Fibroblast of pulmonary artery (primary cell): ENCODE measurements at regions not wholly inside any gene's neighbourhood (a gene's known extent, or its start where the extent isn't known, plus 50 kb on each side); places are given as distances from the start of the nearest gene placed in this dataset.
A peak's percentile ranks its signal among the peaks of the same experiment; 100 is the strongest.

Experiments used
- DNase-seq: peaks from one replicate; pipeline ENCODE4 v3.0.0-alpha.2; 2010; ENCODE audit warnings: low read depth
- H3K4me3 ChIP-seq: replicated peaks from 2 replicates; pipeline ENCODE4 v1.5.1; 2011; ENCODE audit warnings: low read depth, mild to moderate bottlenecking, control low read depth, low read length, moderate library complexity
- TF ChIP-seq, protein P1 (sequence below): IDR thresholded peaks from 2 replicates; pipeline ENCODE4 v1.5.1; 2011; ENCODE audit warnings: mild to moderate bottlenecking, control low read depth, low read length, inconsistent platforms; ENCODE audit errors: missing control alignments

DNA sequence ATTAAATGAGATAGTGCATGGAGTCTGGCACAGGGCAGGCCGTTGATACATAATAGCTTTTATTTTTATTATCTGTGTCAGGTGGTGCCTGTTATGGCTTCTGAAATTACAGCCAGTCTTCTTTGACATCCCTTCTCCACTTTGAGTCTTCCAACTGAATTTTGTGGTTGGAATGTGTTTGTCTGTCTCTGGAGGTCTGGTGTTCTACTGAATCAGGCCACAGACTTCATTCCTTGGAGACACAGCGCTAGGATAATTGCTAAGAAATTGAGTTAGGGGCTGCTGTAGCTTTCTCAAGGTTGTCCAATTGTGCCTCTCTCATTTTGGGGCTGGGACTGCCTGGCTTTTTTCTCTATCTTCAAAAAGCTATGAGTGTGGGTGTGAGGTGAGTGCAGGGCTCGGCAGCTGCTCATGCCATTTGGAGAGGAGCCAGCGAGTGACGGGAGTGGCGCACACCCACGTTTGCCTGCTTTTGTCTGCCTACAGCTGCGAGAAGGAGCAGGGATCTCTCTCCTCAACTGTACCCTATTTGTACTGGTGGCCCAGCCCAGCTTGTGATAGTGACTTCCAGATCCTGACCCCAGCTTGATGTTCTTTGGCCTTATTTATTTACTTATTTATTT lies 49.8 kb upstream of the SYN2 start:
- TF ChIP-seq, protein P1, sequence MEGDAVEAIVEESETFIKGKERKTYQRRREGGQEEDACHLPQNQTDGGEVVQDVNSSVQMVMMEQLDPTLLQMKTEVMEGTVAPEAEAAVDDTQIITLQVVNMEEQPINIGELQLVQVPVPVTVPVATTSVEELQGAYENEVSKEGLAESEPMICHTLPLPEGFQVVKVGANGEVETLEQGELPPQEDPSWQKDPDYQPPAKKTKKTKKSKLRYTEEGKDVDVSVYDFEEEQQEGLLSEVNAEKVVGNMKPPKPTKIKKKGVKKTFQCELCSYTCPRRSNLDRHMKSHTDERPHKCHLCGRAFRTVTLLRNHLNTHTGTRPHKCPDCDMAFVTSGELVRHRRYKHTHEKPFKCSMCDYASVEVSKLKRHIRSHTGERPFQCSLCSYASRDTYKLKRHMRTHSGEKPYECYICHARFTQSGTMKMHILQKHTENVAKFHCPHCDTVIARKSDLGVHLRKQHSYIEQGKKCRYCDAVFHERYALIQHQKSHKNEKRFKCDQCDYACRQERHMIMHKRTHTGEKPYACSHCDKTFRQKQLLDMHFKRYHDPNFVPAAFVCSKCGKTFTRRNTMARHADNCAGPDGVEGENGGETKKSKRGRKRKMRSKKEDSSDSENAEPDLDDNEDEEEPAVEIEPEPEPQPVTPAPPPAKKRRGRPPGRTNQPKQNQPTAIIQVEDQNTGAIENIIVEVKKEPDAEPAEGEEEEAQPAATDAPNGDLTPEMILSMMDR: no peak
- DNase-seq: peak; percentile 4

More for the DNA sequence above, 49.8 kb upstream of the SYN2 start:
- no peak overlapping the region for H3K4me3 ChIP-seq
